ENCODE measurements at regions not wholly inside any gene's neighbourhood (a gene's known extent, or its start where the extent isn't known, plus 50 kb on each side); places are given as distances from the start of the nearest gene placed in this dataset.

GRCh38 chr6:51019806-51020205 is 201.1 kb downstream of the TFAP2B start:
- Mint-ChIP-seq H3K36me3 (ENCODE audit: unreplicated experiment) (no peaks in the 10 kb centered on the region), H3K4me1 (ENCODE audit: low read depth, unreplicated experiment) (no peaks in the 10 kb centered on the region), H3K4me3 (ENCODE audit: unreplicated experiment) (no peak overlapping the region), H3K9me3 (ENCODE audit: unreplicated experiment) (no peaks in the 10 kb centered on the region), H3K27me3 (ENCODE audit: unreplicated experiment) (no peaks in the 10 kb centered on the region), H3K27ac (ENCODE audit: unreplicated experiment) (no peak overlapping the region)
- TF ChIP-seq, protein P1, sequence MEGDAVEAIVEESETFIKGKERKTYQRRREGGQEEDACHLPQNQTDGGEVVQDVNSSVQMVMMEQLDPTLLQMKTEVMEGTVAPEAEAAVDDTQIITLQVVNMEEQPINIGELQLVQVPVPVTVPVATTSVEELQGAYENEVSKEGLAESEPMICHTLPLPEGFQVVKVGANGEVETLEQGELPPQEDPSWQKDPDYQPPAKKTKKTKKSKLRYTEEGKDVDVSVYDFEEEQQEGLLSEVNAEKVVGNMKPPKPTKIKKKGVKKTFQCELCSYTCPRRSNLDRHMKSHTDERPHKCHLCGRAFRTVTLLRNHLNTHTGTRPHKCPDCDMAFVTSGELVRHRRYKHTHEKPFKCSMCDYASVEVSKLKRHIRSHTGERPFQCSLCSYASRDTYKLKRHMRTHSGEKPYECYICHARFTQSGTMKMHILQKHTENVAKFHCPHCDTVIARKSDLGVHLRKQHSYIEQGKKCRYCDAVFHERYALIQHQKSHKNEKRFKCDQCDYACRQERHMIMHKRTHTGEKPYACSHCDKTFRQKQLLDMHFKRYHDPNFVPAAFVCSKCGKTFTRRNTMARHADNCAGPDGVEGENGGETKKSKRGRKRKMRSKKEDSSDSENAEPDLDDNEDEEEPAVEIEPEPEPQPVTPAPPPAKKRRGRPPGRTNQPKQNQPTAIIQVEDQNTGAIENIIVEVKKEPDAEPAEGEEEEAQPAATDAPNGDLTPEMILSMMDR (IDR thresholded peaks at IDR 0.05; ENCODE audit: partially characterized antibody, unreplicated experiment), result no peak
- DNase-seq, result no peak

DNA sequence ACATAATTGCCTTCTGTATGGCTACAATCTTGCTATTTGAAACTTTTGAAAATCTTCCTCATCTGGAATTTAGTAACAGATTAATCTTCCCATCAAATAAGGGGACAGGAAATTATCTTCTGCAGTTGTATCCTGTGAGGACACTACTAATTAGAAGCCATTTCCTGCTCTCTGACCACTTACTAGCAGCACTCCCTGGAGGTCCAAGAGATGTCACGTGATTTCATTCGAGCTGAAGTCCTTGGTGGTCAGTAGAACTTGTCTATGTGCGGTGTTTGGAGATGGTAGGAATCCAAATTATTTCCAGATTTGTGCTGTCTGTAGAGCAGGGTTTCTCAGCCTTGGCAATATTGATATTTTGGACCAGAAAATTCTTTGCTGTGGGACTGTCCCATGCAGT is 202.5 kb downstream of the TFAP2B start:
- Mint-ChIP-seq H3K4me1 (ENCODE audit: low read depth, unreplicated experiment) (no peaks in the 10 kb centered on the region), H3K4me3 (ENCODE audit: unreplicated experiment) (no peak overlapping the region), H3K36me3 (ENCODE audit: unreplicated experiment) (no peaks in the 10 kb centered on the region), H3K27ac (ENCODE audit: unreplicated experiment) (no peak overlapping the region), H3K27me3 (ENCODE audit: unreplicated experiment) (peaks cover 2% of the 10 kb centered on the region), H3K9me3 (ENCODE audit: unreplicated experiment) (no peaks in the 10 kb centered on the region)
- no peak for DNase-seq
- TF ChIP-seq, protein P1 (IDR thresholded peaks at IDR 0.05; ENCODE audit: partially characterized antibody, unreplicated experiment), result no peak

DNA sequence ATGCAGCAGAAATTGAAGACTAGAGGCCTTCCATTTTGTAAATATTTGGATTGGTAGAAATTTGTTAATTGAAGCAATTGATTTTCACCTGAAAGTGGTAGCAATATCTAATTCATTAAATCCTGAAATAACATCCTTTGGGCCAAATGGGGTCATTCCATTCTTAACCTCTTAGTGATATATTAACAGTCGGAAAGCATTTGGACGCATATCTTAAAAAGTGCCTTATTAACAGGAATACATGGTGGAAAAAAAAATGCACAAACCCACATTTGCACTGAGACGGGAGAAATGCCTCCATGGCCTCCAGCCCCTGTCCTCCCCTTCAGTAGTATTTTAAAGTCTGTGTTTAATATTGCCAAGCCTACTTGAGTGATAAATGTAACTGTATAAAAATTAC is 205.5 kb downstream of the TFAP2B start:
- Mint-ChIP-seq H3K9me3 (ENCODE audit: unreplicated experiment) (no peaks in the 10 kb centered on the region), H3K4me1 (ENCODE audit: low read depth, unreplicated experiment) (no peaks in the 10 kb centered on the region), H3K27me3 (ENCODE audit: unreplicated experiment) (peaks cover 2% of the 10 kb centered on the region)

GRCh38 chr6:51025082-51025777 is 206.6 kb downstream of the TFAP2B start:
- Mint-ChIP-seq H3K27ac (ENCODE audit: unreplicated experiment) (no peak overlapping the region), H3K4me3 (ENCODE audit: unreplicated experiment) (no peak overlapping the region), H3K36me3 (ENCODE audit: unreplicated experiment) (no peaks in the 10 kb centered on the region), H3K4me1 (ENCODE audit: low read depth, unreplicated experiment) (no peaks in the 10 kb centered on the region), H3K9me3 (ENCODE audit: unreplicated experiment) (no peaks in the 10 kb centered on the region), H3K27me3 (ENCODE audit: unreplicated experiment) (peaks cover 2% of the 10 kb centered on the region)
- TF ChIP-seq, protein P1 (IDR thresholded peaks at IDR 0.05; ENCODE audit: partially characterized antibody, unreplicated experiment), result no peak
- no peak for DNase-seq

More for the DNA sequence above, 205.5 kb downstream of the TFAP2B start:
- no peak overlapping the region for H3K27ac Mint-ChIP-seq (ENCODE audit: unreplicated experiment)
- H3K36me3 Mint-ChIP-seq (ENCODE audit: unreplicated experiment), result no peaks in the 10 kb centered on the region
- TF ChIP-seq, protein P1 (IDR thresholded peaks at IDR 0.05; ENCODE audit: partially characterized antibody, unreplicated experiment), result no peak
- no peak overlapping the region for H3K4me3 Mint-ChIP-seq (ENCODE audit: unreplicated experiment)
- DNase-seq, result no peak

GRCh38 chr6:51027283-51028065 is 208.8 kb downstream of the TFAP2B start:
- no peak for DNase-seq
- Mint-ChIP-seq H3K9me3 (ENCODE audit: unreplicated experiment) (no peaks in the 10 kb centered on the region), H3K36me3 (ENCODE audit: unreplicated experiment) (no peaks in the 10 kb centered on the region), H3K27ac (ENCODE audit: unreplicated experiment) (no peak overlapping the region), H3K27me3 (ENCODE audit: unreplicated experiment) (peaks cover 2% of the 10 kb centered on the region), H3K4me3 (ENCODE audit: unreplicated experiment) (no peak overlapping the region), H3K4me1 (ENCODE audit: low read depth, unreplicated experiment) (no peaks in the 10 kb centered on the region)
- TF ChIP-seq, protein P1 (IDR thresholded peaks at IDR 0.05; ENCODE audit: partially characterized antibody, unreplicated experiment), result no peak

Measured in glutamatergic neuron (in vitro differentiated cells).